Activated B cell treated with CpG ODN at 0.5 μM for 24 hours (primary cell): ENCODE measurements at regions not wholly inside any gene's neighbourhood (a gene's known extent, or its start where the extent isn't known, plus 50 kb on each side); places are given as distances from the start of the nearest gene placed in this dataset.

Source experiments
- ATAC-seq: fragments of 200-7000 bp; cut with Tn5 transposase; one replicate; pipeline ENCODE4 v1.10.0; 2021; ENCODE audit warnings: low read depth, mild to moderate bottlenecking, moderate library complexity
- CTCF ChIA-PET: fragments of 350-600 bp; sonication (Branson Sonifier 250); formaldehyde crosslinking; loops from one replicate; lab custom pipeline; 2021; ENCODE audit warnings: antibody characterized with exemption; lab: Charles Lee
- POLR2A ChIA-PET: fragments of 350-600 bp; sonication (Branson Sonifier 250); formaldehyde crosslinking; loops from one replicate; lab custom pipeline; 2021; ENCODE audit warnings: antibody characterized with exemption; lab: Charles Lee
- DNase-seq: peaks from one replicate; pipeline ENCODE4 v3.0.0; 2022
- H3K27ac Mint-ChIP-seq: one replicate; pipeline ENCODE4 v1.8.0; 2020; ENCODE audit warnings: mixed read lengths
- H3K27me3 Mint-ChIP-seq: one replicate; pipeline ENCODE4 v1.8.0; 2021; ENCODE audit warnings: mixed read lengths
- H3K36me3 Mint-ChIP-seq: one replicate; pipeline ENCODE4 v1.8.0; 2021; ENCODE audit warnings: low read depth, mixed read lengths
- H3K4me1 Mint-ChIP-seq: one replicate; pipeline ENCODE4 v1.8.0; 2021; ENCODE audit warnings: mixed read lengths
- H3K4me3 Mint-ChIP-seq: one replicate; pipeline ENCODE4 v1.8.0; 2020; ENCODE audit warnings: mild to moderate bottlenecking, mixed read lengths
- H3K9me3 Mint-ChIP-seq: one replicate; pipeline ENCODE4 v1.8.0; 2020; ENCODE audit warnings: mixed read lengths
- CTCF ChIP-seq: fragments of 200-600 bp; IDR thresholded peaks from one replicate; pipeline ENCODE4 v1.8.0; 2022; ENCODE audit warnings: antibody characterized with exemption, mild to moderate bottlenecking
- intact Hi-C: fragments of 100-400 bp; cut with micrococcal nuclease; formaldehyde crosslinking; loops from one replicate; pipeline ENCODE4 v1.15.1; 2024

- no peak overlapping the region for H3K4me3 Mint-ChIP-seq
- ATAC-seq = no peak
- no peaks in the 10 kb centered on the region for H3K4me1 Mint-ChIP-seq
- intact Hi-C loops = no loop called here
- ChIA-PET POLR2A (no interaction called here), CTCF (no interaction called here)
- no peaks in the 10 kb centered on the region for H3K9me3 Mint-ChIP-seq
- no peak for DNase-seq
- no peak for TF ChIP-seq CTCF
- no peaks in the 10 kb centered on the region for H3K36me3 Mint-ChIP-seq
- H3K27me3 Mint-ChIP-seq = peaks cover 2% of the 10 kb centered on the region
- no peak overlapping the region for H3K27ac Mint-ChIP-seq
These were observed 423.2 kb upstream of the ONECUT1 start for GRCh38 chr15:53213336-53213735.

- no peak for DNase-seq
- intact Hi-C loops = no loop called here
- ATAC-seq = no peak
- ChIA-PET POLR2A (no interaction called here), CTCF (no interaction called here)
- TF ChIP-seq CTCF = no peak
- Mint-ChIP-seq H3K9me3 (no peaks in the 10 kb centered on the region), H3K27ac (no peak overlapping the region), H3K36me3 (no peaks in the 10 kb centered on the region), H3K4me1 (no peaks in the 10 kb centered on the region), H3K4me3 (no peak overlapping the region), H3K27me3 (no peaks in the 10 kb centered on the region)
These were observed 422.6 kb upstream of the ONECUT1 start for GRCh38 chr15:53212785-53213184.

GRCh38 chr15:53210653-53211052 lies 420.5 kb upstream of the ONECUT1 start:
- Mint-ChIP-seq H3K27me3 (no peaks in the 10 kb centered on the region), H3K36me3 (no peaks in the 10 kb centered on the region), H3K4me3 (no peak overlapping the region), H3K27ac (no peak overlapping the region), H3K9me3 (peaks cover 3% of the 10 kb centered on the region), H3K4me1 (no peaks in the 10 kb centered on the region)
- POLR2A ChIA-PET = no interaction called here
- intact Hi-C loops = no loop called here
- no peak for TF ChIP-seq CTCF
- ATAC-seq (no peak), DNase-seq (no peak)
- CTCF ChIA-PET = no interaction called here

- ATAC-seq (no peak), DNase-seq (no peak)
- no peak for TF ChIP-seq CTCF
- H3K27ac Mint-ChIP-seq = no peak overlapping the region
- peaks cover 4% of the 10 kb centered on the region for H3K9me3 Mint-ChIP-seq
- no peaks in the 10 kb centered on the region for H3K4me1 Mint-ChIP-seq
- no peaks in the 10 kb centered on the region for H3K27me3 Mint-ChIP-seq
- no peaks in the 10 kb centered on the region for H3K36me3 Mint-ChIP-seq
- no peak overlapping the region for H3K4me3 Mint-ChIP-seq
- ChIA-PET CTCF (no interaction called here), POLR2A (no interaction called here)
- intact Hi-C loops = no loop called here
These were observed 419.4 kb upstream of the ONECUT1 start for GRCh38 chr15:53209396-53210042.

- ChIA-PET CTCF (no interaction called here), POLR2A (no interaction called here)
- Mint-ChIP-seq H3K4me3 (no peak overlapping the region), H3K27ac (no peak overlapping the region), H3K27me3 (no peaks in the 10 kb centered on the region), H3K4me1 (no peaks in the 10 kb centered on the region), H3K36me3 (no peaks in the 10 kb centered on the region), H3K9me3 (peaks cover 4% of the 10 kb centered on the region)
- intact Hi-C loops = no loop called here
- no peak for TF ChIP-seq CTCF
- no peak for DNase-seq
- no peak for ATAC-seq
These were observed 418.6 kb upstream of the ONECUT1 start for GRCh38 chr15:53208751-53209150.
